DND-41 (cell line): ENCODE measurements at regions not wholly inside any gene's neighbourhood (a gene's known extent, or its start where the extent isn't known, plus 50 kb on each side); places are given as distances from the start of the nearest gene placed in this dataset.
A peak's percentile ranks its signal among the peaks of the same experiment; 100 is the strongest.
"Not testable (repeated sequence)": the region's sequence is repeated elsewhere in the genome, so short reads cannot be mapped to it uniquely, and the experiment has no call there.

Source experiments
- ATAC-seq: fragments of 200-7000 bp; cut with Tn5 transposase; 3 replicates; pipeline ENCODE4 v1.9.1; 2021; ENCODE audit warnings: low read depth; ENCODE audit not compliant: insufficient read depth
- DNase-seq: peaks from one replicate; pipeline ENCODE4 v3.0.0-alpha.2; 2020
- H2AFZ ChIP-seq: 2 replicates; pipeline ENCODE4 v1.6.0; 2012; ENCODE audit warnings: low read depth, low read length
- H3K27ac ChIP-seq: 2 replicates; pipeline ENCODE4 v1.5.1; 2012; ENCODE audit warnings: low read length, inconsistent platforms
- H3K27me3 ChIP-seq: fragments of 200-600 bp; sonication (generic); 2 replicates; pipeline ENCODE4 v1.6.0; 2012; ENCODE audit warnings: low read length, mild to moderate bottlenecking, inconsistent platforms; ENCODE audit not compliant: insufficient read depth, poor library complexity
- H3K36me3 ChIP-seq: 2 replicates; pipeline ENCODE4 v1.5.1; 2012; ENCODE audit warnings: low read length, inconsistent platforms; ENCODE audit not compliant: insufficient read depth
- H3K4me1 ChIP-seq: 2 replicates; pipeline ENCODE4 v1.5.1; 2012; ENCODE audit warnings: mild to moderate bottlenecking, low read length; ENCODE audit not compliant: insufficient read depth
- H3K4me2 ChIP-seq: 2 replicates; pipeline ENCODE4 v1.6.0; 2012; ENCODE audit warnings: mild to moderate bottlenecking, moderate library complexity, low read length, inconsistent platforms; ENCODE audit not compliant: insufficient read depth
- H3K4me3 ChIP-seq, 2 experiments: fragments of 200-600 bp in 1 of 2; shearing (Covaris generic) in 1 of 2; 2 replicates each; pipeline ENCODE4 v1.5.1; 2012 to 2016; ENCODE audit warnings: inconsistent platforms in 2 of 2, low read length in 2 of 2, mild to moderate bottlenecking in 2 of 2, low read depth in 1 of 2, moderate library complexity in 1 of 2
- H3K79me2 ChIP-seq: 2 replicates; pipeline ENCODE4 v1.6.0; 2012; ENCODE audit warnings: low read length, inconsistent platforms; ENCODE audit not compliant: insufficient read depth
- H3K9ac ChIP-seq: 2 replicates; pipeline ENCODE4 v1.6.0; 2012; ENCODE audit warnings: low read depth, mild to moderate bottlenecking, inconsistent platforms, low read length, moderate library complexity
- H3K9me3 ChIP-seq: 2 replicates; pipeline ENCODE4 v1.5.1; 2012; ENCODE audit warnings: low read length, moderate library complexity, mild to moderate bottlenecking, inconsistent platforms; ENCODE audit not compliant: insufficient read depth, severe bottlenecking
- H4K20me1 ChIP-seq: 2 replicates; pipeline ENCODE4 v1.6.0; 2012; ENCODE audit warnings: low read length; ENCODE audit not compliant: insufficient read depth

GRCh38 chr14:18879547-18879946 lies 87.7 kb upstream of the POTEM start:
- H3K9ac ChIP-seq, H3K4me2 ChIP-seq, H2AFZ ChIP-seq, H3K27ac ChIP-seq, H4K20me1 ChIP-seq, H3K79me2 ChIP-seq, H3K4me3 ChIP-seq, ATAC-seq, H3K27me3 ChIP-seq, H3K4me1 ChIP-seq, H3K36me3 ChIP-seq, H3K9me3 ChIP-seq, DNase-seq: not testable (repeated sequence)

GRCh38 chr14:18880519-18880918 lies 86.7 kb upstream of the POTEM start:
- not testable (repeated sequence) for H3K27ac ChIP-seq, ATAC-seq, H3K9ac ChIP-seq, H3K36me3 ChIP-seq, H2AFZ ChIP-seq, H3K9me3 ChIP-seq, H3K4me1 ChIP-seq, DNase-seq, H3K4me3 ChIP-seq, H3K27me3 ChIP-seq, H3K4me2 ChIP-seq, H3K79me2 ChIP-seq, H4K20me1 ChIP-seq

GRCh38 chr14:18881149-18881859 lies 85.9 kb upstream of the POTEM start:
- not testable (repeated sequence) for H3K36me3 ChIP-seq, H3K4me3 ChIP-seq, H4K20me1 ChIP-seq, H3K4me2 ChIP-seq, H3K27me3 ChIP-seq, H3K79me2 ChIP-seq, H3K4me1 ChIP-seq, DNase-seq, ATAC-seq, H3K27ac ChIP-seq, H3K9ac ChIP-seq, H3K9me3 ChIP-seq, H2AFZ ChIP-seq

- not testable (repeated sequence) for H2AFZ ChIP-seq, H3K36me3 ChIP-seq, H4K20me1 ChIP-seq, H3K4me3 ChIP-seq, H3K4me1 ChIP-seq, H3K9me3 ChIP-seq, H3K4me2 ChIP-seq, H3K27me3 ChIP-seq, H3K27ac ChIP-seq, H3K79me2 ChIP-seq, DNase-seq, H3K9ac ChIP-seq
- peak; percentile 37; the same call in 1 of the 3 replicates for ATAC-seq
Observed at GRCh38 chr14:18881860-18882489, 85.3 kb upstream of the POTEM start.

GRCh38 chr14:18890201-18890600 lies 77.0 kb upstream of the POTEM start:
- not testable (repeated sequence) for H3K9ac ChIP-seq, H4K20me1 ChIP-seq, H3K79me2 ChIP-seq, DNase-seq, H2AFZ ChIP-seq, H3K4me3 ChIP-seq, H3K27me3 ChIP-seq, ATAC-seq, H3K4me1 ChIP-seq, H3K4me2 ChIP-seq, H3K36me3 ChIP-seq, H3K27ac ChIP-seq, H3K9me3 ChIP-seq

- not testable (repeated sequence) for ATAC-seq, H3K4me1 ChIP-seq, H4K20me1 ChIP-seq, H3K4me3 ChIP-seq, H3K27me3 ChIP-seq, DNase-seq, H3K79me2 ChIP-seq, H3K9ac ChIP-seq, H3K9me3 ChIP-seq, H2AFZ ChIP-seq, H3K27ac ChIP-seq, H3K4me2 ChIP-seq, H3K36me3 ChIP-seq
Observed at GRCh38 chr14:18913860-18914259, 53.4 kb upstream of the POTEM start.

GRCh38 chr14:18914526-18914925 lies 52.7 kb upstream of the POTEM start:
- not testable (repeated sequence) for H3K4me2 ChIP-seq, ATAC-seq, H2AFZ ChIP-seq, H3K27ac ChIP-seq, H3K9ac ChIP-seq, H3K4me3 ChIP-seq, H4K20me1 ChIP-seq, H3K4me1 ChIP-seq, DNase-seq, H3K36me3 ChIP-seq, H3K79me2 ChIP-seq, H3K27me3 ChIP-seq, H3K9me3 ChIP-seq
